ENCODE measurements at regions not wholly inside any gene's neighbourhood (a gene's known extent, or its start where the extent isn't known, plus 50 kb on each side); places are given as distances from the start of the nearest gene placed in this dataset.

DNA sequence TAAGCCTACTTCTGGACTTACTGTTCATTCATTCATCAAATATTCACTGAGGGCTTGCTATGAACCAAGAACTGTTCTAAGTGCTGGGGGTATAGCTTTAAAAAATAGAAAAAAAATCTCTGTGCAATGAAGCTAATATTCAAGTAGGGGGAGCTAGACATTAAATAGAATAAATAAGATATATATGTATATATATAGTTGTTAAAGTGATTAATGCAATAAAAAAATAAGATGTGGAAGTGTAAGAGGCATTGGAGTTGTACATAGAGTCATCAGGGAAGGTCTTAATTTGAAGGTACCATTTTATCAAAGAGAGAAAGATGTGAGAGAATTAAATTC lies 181.2 kb upstream of the AGR3 start:
- TF ChIP-seq CTCF (IDR thresholded peaks at IDR 0.05 in 8 of 11, conservative IDR thresholded peaks at IDR 0.05 in 3 of 11): peak in 1 of 11 experiments; percentile 22
- no peak for TF ChIP-seq POLR2AphosphoS5 (IDR thresholded peaks at IDR 0.05)
- no peak for TF ChIP-seq POLR2A (IDR thresholded peaks at IDR 0.05)

All from spleen (tissue), 7 donors.